Thoracic aorta (tissue), 2 donors: ENCODE measurements at regions not wholly inside any gene's neighbourhood (a gene's known extent, or its start where the extent isn't known, plus 50 kb on each side); places are given as distances from the start of the nearest gene placed in this dataset.
"Not testable (repeated sequence)": the region's sequence is repeated elsewhere in the genome, so short reads cannot be mapped to it uniquely, and the experiment has no call there.

ENCODE experiments used
- ATAC-seq: fragments of 150-250 bp; one replicate; pipeline ENCODE4 v1.8.0; 2017; ENCODE audit warnings: low read depth; ENCODE audit not compliant: insufficient number of reproducible peaks, low FRiP score
- DNase-seq: peaks from one replicate; pipeline ENCODE4 v3.0.0-alpha.2; 2020; ENCODE audit warnings: low spot score
- H3K27ac ChIP-seq, 2 donors: fragments of 200-600 bp; sonication (generic); 1 replicate in 1 of 2; 2 replicates in 1 of 2; pipeline ENCODE4 v1.5.1; 2016; ENCODE audit warnings: mild to moderate bottlenecking in 2 of 2, moderate library complexity in 2 of 2
- H3K27me3 ChIP-seq: fragments of 200-600 bp; sonication (generic); replicated peaks from 2 replicates; pipeline ENCODE4 v1.6.0; 2016; ENCODE audit warnings: mild to moderate bottlenecking; ENCODE audit not compliant: insufficient read depth
- H3K36me3 ChIP-seq: fragments of 200-600 bp; sonication (generic); one replicate; pipeline ENCODE4 v1.5.1; 2016
- H3K4me1 ChIP-seq, 2 donors: fragments of 200-600 bp; sonication (generic); 1 replicate in 1 of 2; 2 replicates in 1 of 2; pipeline versions ENCODE4 v1.5.1 to v1.6.0; 2016; ENCODE audit warnings: low read depth in 2 of 2, mild to moderate bottlenecking in 1 of 2; ENCODE audit not compliant: control insufficient read depth in 1 of 2
- H3K4me3 ChIP-seq: fragments of 200-600 bp; sonication (generic); 2 replicates; pipeline ENCODE4 v1.5.1; 2016; ENCODE audit warnings: mild to moderate bottlenecking
- H3K9me3 ChIP-seq: fragments of 200-600 bp; sonication (generic); 2 replicates; pipeline ENCODE4 v1.5.1; 2016
- CTCF ChIP-seq: fragments of 200-600 bp; sonication (generic); IDR thresholded peaks from one replicate; pipeline ENCODE4 v1.5.1; 2019; ENCODE audit warnings: antibody characterized with exemption

GRCh38 chr15:72847033-72847432 is 63.5 kb upstream of the ADPGK start:
- Histone ChIP-seq H3K36me3 (no peaks in the 10 kb centered on the region), H3K27me3 (no peaks in the 10 kb centered on the region), H3K9me3 (no peaks in the 10 kb centered on the region), H3K27ac (no peak overlapping the region), H3K4me1 (peaks cover 12 to 15% of the 10 kb centered on the region in 2 donors), H3K4me3 (no peak overlapping the region)
- no peak for DNase-seq
- ATAC-seq, result no peak
- TF ChIP-seq CTCF, result no peak

GRCh38 chr15:72845981-72846383 is 62.4 kb upstream of the ADPGK start:
- no peak overlapping the region for H3K4me3 ChIP-seq
- H3K36me3 ChIP-seq, result no peaks in the 10 kb centered on the region
- no peak overlapping the region for H3K27ac ChIP-seq
- DNase-seq, result no peak
- H3K9me3 ChIP-seq, result no peaks in the 10 kb centered on the region
- no peak for TF ChIP-seq CTCF
- no peak for ATAC-seq
- peaks cover 12 to 15% of the 10 kb centered on the region in 2 donors for H3K4me1 ChIP-seq
- H3K27me3 ChIP-seq, result no peaks in the 10 kb centered on the region

GRCh38 chr15:72844067-72844466 is 60.5 kb upstream of the ADPGK start:
- Histone ChIP-seq H3K4me1 (peaks cover 12 to 17% of the 10 kb centered on the region in 2 donors), H3K9me3 (no peaks in the 10 kb centered on the region)
- TF ChIP-seq CTCF, result no peak

GRCh38 chr15:72843340-72843739 is 59.8 kb upstream of the ADPGK start:
- H3K9me3 ChIP-seq, H3K4me3 ChIP-seq, H3K36me3 ChIP-seq, H3K27ac ChIP-seq, H3K27me3 ChIP-seq, DNase-seq, ATAC-seq: not testable (repeated sequence)
- peaks cover 15 to 22% of the 10 kb centered on the region in 2 donors for H3K4me1 ChIP-seq

More at GRCh38 chr15:72844067-72844466, 60.5 kb upstream of the ADPGK start:
- ATAC-seq, result no peak
- H3K27ac ChIP-seq, result no peak overlapping the region
- H3K27me3 ChIP-seq, result no peaks in the 10 kb centered on the region
- no peak for DNase-seq
- H3K36me3 ChIP-seq, result no peaks in the 10 kb centered on the region
- no peak overlapping the region for H3K4me3 ChIP-seq

GRCh38 chr15:72840114-72840513 is 56.6 kb upstream of the ADPGK start:
- H3K27me3 ChIP-seq, result no peaks in the 10 kb centered on the region
- no peak for TF ChIP-seq CTCF
- H3K36me3 ChIP-seq, result no peaks in the 10 kb centered on the region
- H3K9me3 ChIP-seq, result no peaks in the 10 kb centered on the region
- DNase-seq, result no peak
- H3K27ac ChIP-seq, result no peak overlapping the region
- H3K4me3 ChIP-seq, result no peak overlapping the region
- peaks cover 3 to 9% of the 10 kb centered on the region in 2 donors for H3K4me1 ChIP-seq
- no peak for ATAC-seq

GRCh38 chr15:72838311-72838731 is 54.8 kb upstream of the ADPGK start:
- Histone ChIP-seq H3K4me3 (peak overlapping the region; percentile 29), H3K9me3 (no peaks in the 10 kb centered on the region), H3K27me3 (no peaks in the 10 kb centered on the region), H3K36me3 (no peaks in the 10 kb centered on the region), H3K27ac (peak overlapping the region; percentile 23 to 61), H3K4me1 (peaks cover 3 to 9% of the 10 kb centered on the region in 2 donors)
- TF ChIP-seq CTCF, result no peak
- ATAC-seq (peak; percentile 74), DNase-seq (peak; percentile 22)
